Endothelial cell of umbilical vein (primary cell): ENCODE measurements at regions not wholly inside any gene's neighbourhood (a gene's known extent, or its start where the extent isn't known, plus 50 kb on each side); places are given as distances from the start of the nearest gene placed in this dataset.

Experiments used
- BruUV-seq: library from RNA; stranded (reverse); fragments of 400-500 nt; replicated peaks from 2 replicates; lab custom pipeline; 2021; lab: Mats Ljungman, UMichigan
- CTCF ChIA-PET: fragments of 300-600, 350-600 bp; sonication (Branson Sonifier 250); formaldehyde crosslinking; loops from one replicate; lab custom pipeline; 2021; ENCODE audit warnings: antibody characterized with exemption, inconsistent platforms; lab: Charles Lee
- POLR2A ChIA-PET: fragments of 300-600, 350-600 bp; sonication (Branson Sonifier 250); formaldehyde crosslinking; loops from one replicate; lab custom pipeline; 2021; ENCODE audit warnings: antibody characterized with exemption, inconsistent platforms; lab: Charles Lee
- DNase-seq: peaks from one replicate; pipeline ENCODE4 v3.0.0-alpha.2; 2011; ENCODE audit warnings: low read depth, low spot score
- FAIRE-seq: peaks from 2 replicates; lab custom pipeline; 2011; peaks lifted over from hg19 to GRCh38; lab: Jason Lieb, UNC
- H2AFZ ChIP-seq: 2 replicates; pipeline ENCODE4 v1.6.0; 2012; ENCODE audit warnings: low read depth, low read length, control low read depth, inconsistent platforms
- H3K27ac ChIP-seq: 2 replicates; pipeline ENCODE4 v1.5.1; 2011; ENCODE audit warnings: low read depth, mild to moderate bottlenecking, control low read depth, low read length, moderate library complexity; ENCODE audit not compliant: insufficient read depth
- H3K27me3 ChIP-seq, 2 experiments: 2 replicates each; pipeline versions ENCODE4 v1.6.0 to v1.6.1; 2011; ENCODE audit warnings: low read length in 2 of 2, mixed read lengths in 1 of 2; ENCODE audit not compliant: control insufficient read depth in 2 of 2, insufficient read depth in 2 of 2
- H3K36me3 ChIP-seq, 2 experiments: 2 replicates in 1 of 2; 3 replicates in 1 of 2; pipeline ENCODE4 v1.5.1; 2011; ENCODE audit warnings: low read length in 2 of 2, mild to moderate bottlenecking in 1 of 2, moderate library complexity in 1 of 2; ENCODE audit not compliant: control insufficient read depth in 2 of 2, insufficient read depth in 2 of 2; ENCODE audit errors: extremely low read depth in 1 of 2
- H3K4me1 ChIP-seq: 3 replicates; pipeline ENCODE4 v1.5.1; 2011; ENCODE audit warnings: mild to moderate bottlenecking, low read length; ENCODE audit not compliant: control insufficient read depth, insufficient read depth; ENCODE audit errors: extremely low read depth
- H3K4me2 ChIP-seq: 2 replicates; pipeline ENCODE4 v1.6.1; 2011; ENCODE audit warnings: low read length, control low read depth, mixed read lengths; ENCODE audit not compliant: insufficient read depth
- H3K4me3 ChIP-seq, 3 experiments: fragments of 200-600 bp in 1 of 3; sonication (generic), shearing (Covaris generic) in 1 of 3; replicated peaks in 1 of 3; 2 replicates each; pipeline ENCODE4 v1.5.1; 2011 to 2016; ENCODE audit warnings: control low read depth in 3 of 3, low read length in 3 of 3, mild to moderate bottlenecking in 2 of 3, inconsistent platforms in 1 of 3, low read depth in 1 of 3, moderate library complexity in 1 of 3; ENCODE audit not compliant: insufficient read depth in 1 of 3
- H3K79me2 ChIP-seq: 2 replicates; pipeline ENCODE4 v1.6.0; 2012; ENCODE audit warnings: low read length, inconsistent platforms; ENCODE audit not compliant: control insufficient read depth, insufficient read depth
- H3K9ac ChIP-seq: replicated peaks from 2 replicates; pipeline ENCODE3; 2011; ENCODE audit warnings: low read length, control low read depth; ENCODE audit not compliant: insufficient read depth; ENCODE audit errors: extremely low read depth
- H3K9me1 ChIP-seq: replicated peaks from 3 replicates; pipeline ENCODE4 v1.6.0; 2011; ENCODE audit warnings: mild to moderate bottlenecking, low read length; ENCODE audit not compliant: control insufficient read depth, insufficient read depth; ENCODE audit errors: extremely low read depth
- H3K9me3 ChIP-seq: replicated peaks from 2 replicates; pipeline ENCODE4 v1.5.1; 2012; ENCODE audit warnings: low read length, inconsistent platforms; ENCODE audit not compliant: control insufficient read depth, insufficient read depth
- H4K20me1 ChIP-seq: replicated peaks from 2 replicates; pipeline ENCODE3; 2011; ENCODE audit warnings: mild to moderate bottlenecking, low read length; ENCODE audit not compliant: control insufficient read depth, insufficient read depth; ENCODE audit errors: extremely low read depth
- EZH2 ChIP-seq: IDR thresholded peaks from 2 replicates; pipeline ENCODE4 v1.6.1; 2012; ENCODE audit warnings: borderline replicate concordance, low read depth, mild to moderate bottlenecking, moderate library complexity, low read length, inconsistent platforms; ENCODE audit not compliant: severe bottlenecking
- FOS ChIP-seq: IDR thresholded peaks from 2 replicates; pipeline ENCODE4 v1.6.1; 2011; ENCODE audit warnings: mild to moderate bottlenecking, low read length, moderate library complexity, borderline replicate concordance; ENCODE audit not compliant: insufficient read depth
- GATA2 ChIP-seq: IDR thresholded peaks from 2 replicates; pipeline ENCODE4 v1.7.0; 2011; ENCODE audit warnings: low read depth, mild to moderate bottlenecking, moderate library complexity, mixed read lengths, low read length; ENCODE audit not compliant: insufficient read length, insufficient read depth
- JUN ChIP-seq: IDR thresholded peaks from 2 replicates; pipeline ENCODE4 v1.6.1; 2011; ENCODE audit warnings: borderline replicate concordance, low read depth; ENCODE audit not compliant: insufficient read length, insufficient read depth
- MYC ChIP-seq: IDR thresholded peaks from one replicate; pipeline ENCODE4 v1.6.1; 2011; ENCODE audit warnings: mild to moderate bottlenecking, low read depth, low read length
- POLR2A ChIP-seq: IDR thresholded peaks from 2 replicates; pipeline ENCODE4 v1.6.1; 2012; ENCODE audit warnings: low read depth, mild to moderate bottlenecking, control low read depth, low read length
- POLR2AphosphoS5 ChIP-seq: IDR thresholded peaks from 2 replicates; pipeline ENCODE4 v1.6.1; 2012; ENCODE audit warnings: low read depth, mild to moderate bottlenecking, control low read depth, low read length, moderate library complexity; ENCODE audit not compliant: insufficient read depth
- dilution Hi-C: fragments of 300-500 bp; cut with MboI; formaldehyde crosslinking; loops from one replicate; pipeline ENCODE4 v1.15.0; 2019; ENCODE audit warnings: low sequenced_read_pairs; ENCODE audit not compliant: extremely low pct_ligation_motif_present
- intact Hi-C: fragments of 100-400 bp; cut with micrococcal nuclease; formaldehyde crosslinking; loops from one replicate; pipeline ENCODE4 v1.10.0; 2022
- TF ChIP-seq, protein P1 (sequence below): IDR thresholded peaks from 2 replicates; pipeline ENCODE4 v1.6.1; 2011; ENCODE audit not compliant: insufficient read depth, insufficient read length
- TF ChIP-seq, protein P2 (sequence below), 2 donors: IDR thresholded peaks; 1 replicate in 1 of 2; 2 replicates in 1 of 2; pipeline ENCODE4 v1.5.1; 2011; ENCODE audit warnings: low read length in 2 of 2, mild to moderate bottlenecking in 2 of 2, moderate library complexity in 2 of 2, control low read depth in 1 of 2, inconsistent platforms in 1 of 2, low read depth in 1 of 2; ENCODE audit not compliant: insufficient read depth in 1 of 2; ENCODE audit errors: extremely low read depth in 1 of 2

DNA sequence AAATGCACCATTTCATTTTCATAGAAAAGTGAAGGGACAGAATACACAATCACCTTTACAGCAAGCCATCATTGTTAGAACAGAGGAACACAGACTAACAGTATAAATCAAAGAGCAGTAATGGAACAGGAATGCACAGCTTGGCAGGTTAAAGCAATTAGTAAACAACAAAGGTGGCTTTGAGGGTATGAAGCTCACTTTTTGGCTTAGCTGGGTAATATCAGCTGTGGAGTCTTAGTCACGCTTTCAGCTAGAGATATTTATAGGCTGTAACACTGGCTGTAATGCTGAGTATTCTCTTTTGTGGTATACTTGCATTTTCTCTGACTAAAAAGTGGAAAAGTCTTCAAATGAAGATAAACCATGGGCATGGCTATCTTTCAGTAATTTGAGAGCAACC lies 1780.5 kb downstream of the LRRC4C start:
- H3K36me3 ChIP-seq: no peaks in the 10 kb centered on the region
- H3K27ac ChIP-seq: no peak overlapping the region
- H3K4me3 ChIP-seq: no peak overlapping the region
- no peaks in the 10 kb centered on the region for H3K79me2 ChIP-seq
- FAIRE-seq: no peak
- H3K4me1 ChIP-seq: no peaks in the 10 kb centered on the region
- no peak overlapping the region for H3K4me2 ChIP-seq
- intact Hi-C loops: no loop called here
- ChIA-PET POLR2A (no interaction called here), CTCF (no interaction called here)
- H2AFZ ChIP-seq: no peak overlapping the region
- TF ChIP-seq, protein P1, sequence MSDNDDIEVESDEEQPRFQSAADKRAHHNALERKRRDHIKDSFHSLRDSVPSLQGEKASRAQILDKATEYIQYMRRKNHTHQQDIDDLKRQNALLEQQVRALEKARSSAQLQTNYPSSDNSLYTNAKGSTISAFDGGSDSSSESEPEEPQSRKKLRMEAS: no peak
- TF ChIP-seq FOS (no peak), POLR2AphosphoS5 (no peak), POLR2A (no peak), MYC (no peak)
- no peaks in the 10 kb centered on the region for H4K20me1 ChIP-seq
- BruUV-seq: no TSS peak
- dilution Hi-C loops: no loop called here
- no peaks in the 10 kb centered on the region for H3K27me3 ChIP-seq
- no peak overlapping the region for H3K9ac ChIP-seq
- no peak for DNase-seq
- H3K9me3 ChIP-seq: peaks cover 8% of the 10 kb centered on the region
- no peaks in the 10 kb centered on the region for H3K9me1 ChIP-seq

DNA sequence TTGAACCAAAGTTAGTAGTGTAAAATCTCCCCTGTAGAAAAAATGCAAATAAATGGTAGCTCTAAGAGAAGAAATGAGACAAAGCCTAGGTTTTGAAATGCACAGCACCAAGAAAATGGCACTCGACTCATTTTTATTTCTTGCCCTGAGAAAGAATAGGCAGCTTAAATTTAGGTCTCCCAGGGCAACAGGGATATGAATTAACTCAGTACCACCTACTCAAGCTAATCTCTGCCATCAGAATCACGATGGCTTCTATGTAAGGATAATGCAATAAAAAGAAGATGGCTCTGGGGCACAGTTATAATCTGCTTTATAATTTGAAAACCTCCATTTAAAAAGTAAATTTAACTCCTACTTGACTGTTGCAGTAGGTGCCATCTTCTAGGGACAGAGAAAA lies 1784.3 kb downstream of the LRRC4C start:
- POLR2A ChIA-PET: no interaction called here
- intact Hi-C loops: no loop called here
- no peak overlapping the region for H2AFZ ChIP-seq
- no peak overlapping the region for H3K9ac ChIP-seq
- H3K27me3 ChIP-seq: no peaks in the 10 kb centered on the region
- no peaks in the 10 kb centered on the region for H3K4me1 ChIP-seq
- peaks cover 6% of the 10 kb centered on the region for H3K9me3 ChIP-seq
- FAIRE-seq (no peak), DNase-seq (no peak)
- no TSS peak for BruUV-seq
- no peaks in the 10 kb centered on the region for H4K20me1 ChIP-seq
- no peaks in the 10 kb centered on the region for H3K79me2 ChIP-seq
- dilution Hi-C loops: no loop called here
- TF ChIP-seq POLR2AphosphoS5: no peak
- TF ChIP-seq, protein P2, sequence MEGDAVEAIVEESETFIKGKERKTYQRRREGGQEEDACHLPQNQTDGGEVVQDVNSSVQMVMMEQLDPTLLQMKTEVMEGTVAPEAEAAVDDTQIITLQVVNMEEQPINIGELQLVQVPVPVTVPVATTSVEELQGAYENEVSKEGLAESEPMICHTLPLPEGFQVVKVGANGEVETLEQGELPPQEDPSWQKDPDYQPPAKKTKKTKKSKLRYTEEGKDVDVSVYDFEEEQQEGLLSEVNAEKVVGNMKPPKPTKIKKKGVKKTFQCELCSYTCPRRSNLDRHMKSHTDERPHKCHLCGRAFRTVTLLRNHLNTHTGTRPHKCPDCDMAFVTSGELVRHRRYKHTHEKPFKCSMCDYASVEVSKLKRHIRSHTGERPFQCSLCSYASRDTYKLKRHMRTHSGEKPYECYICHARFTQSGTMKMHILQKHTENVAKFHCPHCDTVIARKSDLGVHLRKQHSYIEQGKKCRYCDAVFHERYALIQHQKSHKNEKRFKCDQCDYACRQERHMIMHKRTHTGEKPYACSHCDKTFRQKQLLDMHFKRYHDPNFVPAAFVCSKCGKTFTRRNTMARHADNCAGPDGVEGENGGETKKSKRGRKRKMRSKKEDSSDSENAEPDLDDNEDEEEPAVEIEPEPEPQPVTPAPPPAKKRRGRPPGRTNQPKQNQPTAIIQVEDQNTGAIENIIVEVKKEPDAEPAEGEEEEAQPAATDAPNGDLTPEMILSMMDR (IDR thresholded peaks at IDR 0.05; ENCODE audit: extremely low read depth in 1 of 2, insufficient read depth in 1 of 2, low read depth in 1 of 2, low read length in 2 of 2): no peak
- no peak for TF ChIP-seq EZH2
- no peak for TF ChIP-seq POLR2A
- no peak for TF ChIP-seq FOS
- no peak for TF ChIP-seq GATA2
- TF ChIP-seq, protein P1: no peak
- no peak for TF ChIP-seq MYC
- TF ChIP-seq JUN: no peak
- CTCF ChIA-PET: no interaction called here
- H3K27ac ChIP-seq: no peak overlapping the region
- H3K9me1 ChIP-seq: no peaks in the 10 kb centered on the region
- no peaks in the 10 kb centered on the region for H3K36me3 ChIP-seq
- no peak overlapping the region for H3K4me2 ChIP-seq
- no peak overlapping the region for H3K4me3 ChIP-seq
